ENCODE measurements at regions not wholly inside any gene's neighbourhood (a gene's known extent, or its start where the extent isn't known, plus 50 kb on each side); places are given as distances from the start of the nearest gene placed in this dataset.
"Not testable (repeated sequence)": the region's sequence is repeated elsewhere in the genome, so short reads cannot be mapped to it uniquely, and the experiment has no call there.

- DNase-seq (ENCODE audit: low read depth) = no peak
These were observed 1573.1 kb downstream of the EFNB2 start for GRCh38 chr13:104962411-104962810.

DNA sequence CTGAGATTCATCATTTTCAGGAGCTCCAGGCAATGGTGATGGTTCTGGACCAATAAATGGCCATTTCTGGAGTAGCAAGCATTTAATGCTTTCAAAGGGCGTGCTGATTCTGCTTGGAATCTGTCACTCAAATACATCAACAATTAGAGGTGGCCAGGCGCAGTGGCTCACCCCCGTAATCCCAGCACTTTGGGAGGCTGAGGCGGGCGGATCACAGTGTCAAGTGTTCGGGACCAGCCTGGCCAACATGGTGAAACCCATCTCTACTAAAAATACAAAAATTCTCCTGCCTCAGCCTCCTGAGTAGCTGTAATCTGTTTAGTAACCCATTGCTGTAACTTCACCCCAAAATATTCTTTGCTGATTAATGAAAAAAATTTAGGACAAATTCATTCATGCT lies 1574.2 kb downstream of the EFNB2 start:
- DNase-seq (ENCODE audit: low read depth) = no peak

DNA sequence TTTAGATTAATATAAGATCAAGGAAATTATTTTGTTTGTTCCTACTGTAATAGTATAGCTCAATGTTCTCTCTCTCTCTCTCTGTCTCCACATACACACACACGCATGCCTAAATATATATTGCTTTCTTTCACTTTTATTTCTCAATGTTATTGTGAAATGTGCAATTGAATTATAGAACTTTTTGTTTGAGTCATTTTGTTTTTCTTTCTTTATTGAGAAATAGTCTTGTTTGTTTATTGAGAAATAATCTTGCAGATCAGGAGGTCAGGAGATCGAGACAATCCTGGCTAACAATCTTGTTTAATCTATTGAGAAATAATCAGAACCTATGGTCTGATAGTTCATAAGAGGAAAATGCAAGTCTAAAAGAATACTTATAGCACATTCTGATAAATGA lies 1581.3 kb downstream of the EFNB2 start:
- no peak for DNase-seq (ENCODE audit: low read depth)

GRCh38 chr13:104953588-104953987 lies 1581.9 kb downstream of the EFNB2 start:
- DNase-seq (ENCODE audit: low read depth) = no peak

- DNase-seq (ENCODE audit: low read depth) = no peak
These were observed 1585.4 kb downstream of the EFNB2 start for GRCh38 chr13:104949840-104950740.

DNA sequence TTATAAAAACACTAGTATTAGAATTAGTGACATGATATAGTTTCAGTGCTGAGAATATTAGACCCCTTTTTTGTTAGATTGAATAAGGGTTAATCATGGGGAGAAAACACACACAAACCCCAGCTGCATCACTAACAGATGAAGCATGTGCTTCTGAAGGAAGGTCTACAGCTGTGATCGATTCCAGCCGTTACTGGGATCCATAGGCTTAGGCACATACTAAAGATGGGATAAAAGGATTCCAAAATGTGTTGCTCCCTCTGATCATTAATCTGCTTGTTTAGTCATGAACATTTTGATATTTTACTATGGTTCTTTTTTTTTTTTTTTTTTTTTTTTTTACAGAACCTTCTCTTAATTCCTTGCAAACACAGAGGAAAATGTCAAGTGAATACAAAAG lies 1591.3 kb downstream of the EFNB2 start:
- DNase-seq (ENCODE audit: low read depth) = no peak

DNA sequence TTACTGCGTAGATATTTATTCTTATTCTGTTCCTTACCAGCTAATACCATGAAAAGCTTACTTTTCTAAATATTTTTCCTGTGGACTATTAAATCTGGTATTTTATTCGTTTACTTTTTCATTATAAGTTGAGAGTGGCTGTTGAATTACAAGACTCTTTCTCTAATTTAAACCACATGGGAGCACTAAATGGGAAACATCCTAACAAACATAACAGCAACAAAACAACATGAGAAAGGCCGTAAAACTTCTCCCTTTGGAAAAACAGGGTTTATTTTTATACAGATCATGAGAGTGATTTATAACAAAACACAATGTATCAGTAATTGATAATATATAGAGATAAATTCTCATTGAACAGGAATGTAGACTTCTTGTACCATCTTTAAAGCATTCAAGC lies 1592.1 kb downstream of the EFNB2 start:
- no peak for DNase-seq (ENCODE audit: low read depth)

GRCh38 chr13:104937881-104938280 lies 1597.6 kb downstream of the EFNB2 start:
- no peak for DNase-seq (ENCODE audit: low read depth)

DNA sequence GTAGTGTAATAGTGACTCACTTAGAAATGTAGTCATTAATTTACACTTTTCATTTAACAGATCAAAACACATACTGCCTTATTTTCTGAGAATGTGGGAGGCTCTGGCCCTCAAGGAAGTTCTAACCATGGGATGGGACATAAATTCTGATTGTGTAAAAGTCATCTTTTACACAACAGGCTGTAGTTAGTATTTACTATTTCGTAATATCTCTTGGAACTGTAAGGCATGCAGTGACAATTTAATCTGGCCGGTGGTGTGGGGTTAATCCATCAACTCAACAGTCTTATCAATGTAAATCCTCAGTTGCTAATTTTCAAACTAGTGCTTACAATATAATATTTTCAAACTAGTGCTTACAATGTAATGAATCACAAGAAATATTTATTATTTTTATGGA lies 1599.2 kb downstream of the EFNB2 start:
- DNase-seq (ENCODE audit: low read depth) = no peak

GRCh38 chr13:104920513-104920912 lies 1614.9 kb downstream of the EFNB2 start:
- DNase-seq (ENCODE audit: low read depth) = not testable (repeated sequence)

- no peak for DNase-seq (ENCODE audit: low read depth)
These were observed 1615.4 kb downstream of the EFNB2 start for GRCh38 chr13:104920091-104920490.

DNA sequence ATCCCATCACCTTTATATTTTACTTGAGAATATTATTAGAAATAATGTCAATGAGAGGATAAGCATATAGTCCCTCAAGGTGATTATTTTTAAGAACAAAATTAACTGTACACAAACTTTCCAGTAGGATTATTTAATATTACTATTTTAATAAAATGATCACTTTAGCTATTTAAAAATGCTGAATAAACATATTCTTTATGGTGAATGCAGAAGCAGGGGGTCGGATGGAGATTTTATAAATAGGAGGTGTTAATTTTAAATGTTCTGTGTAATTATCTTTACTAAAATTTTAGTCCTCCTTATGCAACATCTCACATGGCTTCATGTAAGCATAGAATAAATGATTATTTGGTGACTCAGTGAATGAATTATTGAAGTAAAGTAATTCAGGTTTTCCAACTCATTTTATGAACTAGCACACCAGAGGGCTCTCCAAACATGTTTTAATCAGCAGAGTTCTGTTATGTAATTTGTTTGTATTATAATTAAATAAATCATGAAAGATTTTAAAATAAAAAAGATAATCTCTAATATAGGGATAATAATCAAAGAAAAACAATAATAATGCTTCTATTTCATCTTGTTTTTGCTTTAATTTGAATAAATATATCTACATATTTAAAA lies 1635.2 kb downstream of the EFNB2 start:
- no peak for DNase-seq (ENCODE audit: low read depth)

DNA sequence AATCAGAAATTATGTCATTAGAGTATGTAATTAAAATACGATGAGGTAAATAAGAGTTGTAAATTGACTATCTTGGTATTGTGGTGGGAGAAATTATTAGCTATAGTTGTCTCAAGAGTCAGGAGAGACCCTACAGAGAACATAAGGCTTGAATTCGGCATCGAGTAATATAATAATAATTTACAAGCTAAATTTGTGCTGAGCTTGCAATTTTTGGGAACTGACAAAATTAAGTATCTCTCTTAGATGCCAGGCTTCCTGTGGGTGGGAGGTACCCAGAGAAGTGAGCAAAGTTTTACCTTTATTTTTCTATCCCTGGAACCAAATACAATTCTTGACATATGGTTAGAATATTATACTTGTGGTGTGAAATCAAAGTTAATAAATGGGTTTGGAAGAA lies 1637.0 kb downstream of the EFNB2 start:
- no peak for DNase-seq (ENCODE audit: low read depth)

- no peak for DNase-seq (ENCODE audit: low read depth)
These were observed 1639.9 kb downstream of the EFNB2 start for GRCh38 chr13:104895521-104895920.

- DNase-seq (ENCODE audit: low read depth) = no peak
These were observed 1660.3 kb downstream of the EFNB2 start for GRCh38 chr13:104875038-104875754.

DNA sequence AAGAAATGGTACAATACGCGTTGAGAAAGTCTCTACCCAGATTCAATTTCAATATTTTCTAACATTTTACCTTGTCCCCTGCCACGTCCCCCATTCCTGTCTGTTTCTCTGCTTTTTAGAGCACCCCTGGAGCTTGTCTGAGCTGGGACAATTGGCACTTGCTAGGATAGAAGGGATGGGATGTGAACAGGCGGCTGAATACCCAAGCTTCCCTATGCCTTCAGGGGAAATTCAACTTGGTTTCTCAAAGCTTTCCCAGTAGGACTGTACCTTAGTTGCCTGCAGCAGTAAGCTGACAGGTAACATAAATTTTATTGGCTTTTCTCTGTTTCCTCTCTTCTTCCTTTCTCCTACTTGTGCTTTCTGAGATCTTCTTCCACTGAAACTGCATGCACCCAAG lies 1663.3 kb downstream of the EFNB2 start:
- no peak for DNase-seq (ENCODE audit: low read depth)

GRCh38 chr13:104871456-104871855 lies 1664.0 kb downstream of the EFNB2 start:
- no peak for DNase-seq (ENCODE audit: low read depth)

GRCh38 chr13:104869501-104869900 lies 1666.0 kb downstream of the EFNB2 start:
- peak; percentile 0 for DNase-seq (ENCODE audit: low read depth)

DNA sequence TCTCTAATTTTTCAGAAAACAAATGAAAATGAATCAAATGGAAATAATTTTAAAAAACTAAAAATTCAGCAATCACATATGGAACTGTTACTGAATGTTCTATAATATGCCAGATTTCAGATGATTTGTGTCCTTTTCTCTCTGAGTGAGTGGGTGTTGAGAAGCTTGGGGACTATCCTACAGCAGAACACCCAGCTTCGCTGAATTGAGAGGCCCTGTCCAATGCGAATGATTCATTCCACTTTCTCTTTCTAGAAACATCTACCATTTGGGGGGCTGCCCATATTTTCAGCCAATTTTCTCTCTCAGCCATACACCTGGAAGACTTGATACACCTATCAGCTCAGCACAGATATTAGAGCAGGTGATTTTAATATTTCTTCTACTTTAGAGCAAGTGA lies 1666.7 kb downstream of the EFNB2 start:
- no peak for DNase-seq (ENCODE audit: low read depth)

- DNase-seq (ENCODE audit: low read depth) = no peak
These were observed 1679.9 kb downstream of the EFNB2 start for GRCh38 chr13:104855581-104855980.

- no peak for DNase-seq (ENCODE audit: low read depth)
These were observed 1680.8 kb downstream of the EFNB2 start for GRCh38 chr13:104854698-104855097.

GRCh38 chr13:104854007-104854406 lies 1681.5 kb downstream of the EFNB2 start:
- peak; percentile 0 for DNase-seq (ENCODE audit: low read depth)

GRCh38 chr13:104847922-104848321 lies 1687.5 kb downstream of the EFNB2 start:
- no peak for DNase-seq (ENCODE audit: low read depth)

Measured in ELR (cell line).